Head of caudate nucleus (tissue), 42 donors: ENCODE measurements at regions not wholly inside any gene's neighbourhood (a gene's known extent, or its start where the extent isn't known, plus 50 kb on each side); places are given as distances from the start of the nearest gene placed in this dataset.
"Not testable (repeated sequence)": the region's sequence is repeated elsewhere in the genome, so short reads cannot be mapped to it uniquely, and the experiment has no call there.

Source experiments
- DNase-seq, 42 donors: peaks; one replicate each; pipeline versions ENCODE4 v3.0.0 to v3.0.0-alpha.2; 2020 to 2021; ENCODE audit warnings: mixed read lengths in 7 of 42
- intact Hi-C: fragments of 100-400 bp; cut with DNase I; formaldehyde crosslinking; loops from one replicate; pipeline ENCODE4 v1.15.0; 2022

GRCh38 chrX:43165343-43165920 is 387.5 kb upstream of the PPP1R2C start:
- intact Hi-C loops = no loop called here
- no peak for DNase-seq

GRCh38 chrX:43166874-43167273 is 388.9 kb upstream of the PPP1R2C start:
- intact Hi-C loops = no loop called here
- no peak for DNase-seq

GRCh38 chrX:43175434-43175833 is 397.5 kb upstream of the PPP1R2C start:
- no peak for DNase-seq
- intact Hi-C loops = no loop called here

- no peak for DNase-seq
- intact Hi-C loops = no loop called here
Measured at GRCh38 chrX:43176686-43177085, 398.7 kb upstream of the PPP1R2C start.

- no peak for DNase-seq
- intact Hi-C loops = no loop called here
Measured at GRCh38 chrX:43188296-43188695, 410.3 kb upstream of the PPP1R2C start.

- intact Hi-C loops = no loop called here
- no peak for DNase-seq
Measured at GRCh38 chrX:43211570-43211969, 433.6 kb upstream of the PPP1R2C start.

- DNase-seq = no peak
- intact Hi-C loops = no loop called here
Measured at GRCh38 chrX:43218198-43218597, 437.9 kb upstream of the MAOA start.

GRCh38 chrX:43224496-43224895 is 431.6 kb upstream of the MAOA start:
- intact Hi-C loops = no loop called here
- no peak for DNase-seq

GRCh38 chrX:43225626-43226328 is 430.3 kb upstream of the MAOA start:
- intact Hi-C loops = no loop called here
- DNase-seq = no peak

GRCh38 chrX:43238461-43238945 is 417.6 kb upstream of the MAOA start:
- intact Hi-C loops = no loop called here
- DNase-seq = no peak

- intact Hi-C loops = no loop called here
- no peak for DNase-seq
Measured at GRCh38 chrX:43239356-43239755, 416.7 kb upstream of the MAOA start.

GRCh38 chrX:43255596-43255995 is 400.5 kb upstream of the MAOA start:
- DNase-seq = no peak
- intact Hi-C loops = no loop called here

GRCh38 chrX:43266487-43266886 is 389.6 kb upstream of the MAOA start:
- no peak for DNase-seq
- intact Hi-C loops = no loop called here

- DNase-seq = no peak
- intact Hi-C loops = no loop called here
Measured at GRCh38 chrX:43267652-43268051, 388.4 kb upstream of the MAOA start.

GRCh38 chrX:43269201-43269600 is 386.9 kb upstream of the MAOA start:
- intact Hi-C loops = no loop called here
- no peak for DNase-seq

GRCh38 chrX:43277879-43278278 is 378.2 kb upstream of the MAOA start:
- no peak for DNase-seq
- intact Hi-C loops = no loop called here

- no peak for DNase-seq
- intact Hi-C loops = no loop called here
Measured at GRCh38 chrX:43278440-43278839, 377.7 kb upstream of the MAOA start.

- intact Hi-C loops = no loop called here
- no peak for DNase-seq
Measured at GRCh38 chrX:43279341-43279808, 376.7 kb upstream of the MAOA start.

GRCh38 chrX:43283187-43283586 is 372.9 kb upstream of the MAOA start:
- intact Hi-C loops = no loop called here
- no peak for DNase-seq

- DNase-seq, intact Hi-C loops: not testable (repeated sequence)
Measured at GRCh38 chrX:43311625-43312024, 344.5 kb upstream of the MAOA start.

GRCh38 chrX:43313035-43313434 is 343.1 kb upstream of the MAOA start:
- DNase-seq = no peak

More at GRCh38 chrX:43313035-43313434, 343.1 kb upstream of the MAOA start:
- intact Hi-C loops = no loop called here
